Activated CD4-positive, alpha-beta memory T cell treated with anti-CD3 and anti-CD28 coated beads, Interleukin-2, amount 10 ng/mL, durations not matched to agents 7 days and 5 days (primary cell): ENCODE measurements at regions not wholly inside any gene's neighbourhood (a gene's known extent, or its start where the extent isn't known, plus 50 kb on each side); places are given as distances from the start of the nearest gene placed in this dataset.

Source experiments
- CTCF ChIA-PET: fragments of 350-600 bp; sonication (Branson Sonifier 250); formaldehyde crosslinking; loops from one replicate; lab custom pipeline; 2021; ENCODE audit warnings: antibody characterized with exemption, inconsistent platforms; lab: Charles Lee
- POLR2A ChIA-PET: fragments of 350-600 bp; sonication (Branson Sonifier 250); formaldehyde crosslinking; loops from one replicate; lab custom pipeline; 2021; ENCODE audit warnings: antibody characterized with exemption; lab: Charles Lee
- DNase-seq: peaks from one replicate; pipeline ENCODE4 v3.0.0-alpha.2; 2020
- H3K27ac Mint-ChIP-seq: one replicate; pipeline ENCODE4 v1.8.0; 2021; ENCODE audit warnings: mild to moderate bottlenecking, mixed read lengths
- H3K27me3 Mint-ChIP-seq: one replicate; pipeline ENCODE4 v1.8.0; 2021; ENCODE audit warnings: mixed read lengths
- H3K36me3 Mint-ChIP-seq: one replicate; pipeline ENCODE4 v1.8.0; 2021; ENCODE audit warnings: low read depth, mixed read lengths
- H3K4me1 Mint-ChIP-seq: one replicate; pipeline ENCODE4 v1.8.0; 2021; ENCODE audit warnings: mixed read lengths
- H3K4me3 Mint-ChIP-seq: one replicate; pipeline ENCODE4 v1.8.0; 2021; ENCODE audit warnings: mild to moderate bottlenecking, mixed read lengths
- H3K9me3 Mint-ChIP-seq: one replicate; pipeline ENCODE4 v1.8.0; 2021; ENCODE audit warnings: mixed read lengths

DNA sequence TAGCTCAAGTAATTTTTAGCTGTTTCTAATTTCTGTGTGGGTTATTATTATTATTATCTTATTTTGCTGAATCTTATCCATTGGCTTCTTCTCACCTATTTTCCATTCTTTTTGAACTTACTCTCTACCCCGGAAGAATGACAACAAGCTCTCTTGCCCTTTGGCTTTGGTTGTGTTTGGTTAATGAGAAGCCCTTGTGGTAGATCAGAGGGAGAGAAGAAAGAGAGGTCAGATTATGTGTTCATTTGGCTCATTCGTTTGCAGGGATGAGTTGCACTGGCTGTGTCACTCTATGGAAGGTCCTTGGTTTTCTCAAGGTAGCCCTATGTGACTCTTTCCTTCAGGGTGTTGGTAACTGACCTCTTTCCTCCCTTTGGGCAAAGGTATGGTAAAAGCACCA lies 391.9 kb downstream of the LMO4 start:
- H3K27me3 Mint-ChIP-seq: no peaks in the 10 kb centered on the region
- H3K9me3 Mint-ChIP-seq: no peaks in the 10 kb centered on the region
- CTCF ChIA-PET: no interaction called here
- no peaks in the 10 kb centered on the region for H3K4me1 Mint-ChIP-seq
- POLR2A ChIA-PET: no interaction called here
- no peaks in the 10 kb centered on the region for H3K36me3 Mint-ChIP-seq
- H3K4me3 Mint-ChIP-seq: no peak overlapping the region
- DNase-seq: no peak
- H3K27ac Mint-ChIP-seq: no peak overlapping the region

DNA sequence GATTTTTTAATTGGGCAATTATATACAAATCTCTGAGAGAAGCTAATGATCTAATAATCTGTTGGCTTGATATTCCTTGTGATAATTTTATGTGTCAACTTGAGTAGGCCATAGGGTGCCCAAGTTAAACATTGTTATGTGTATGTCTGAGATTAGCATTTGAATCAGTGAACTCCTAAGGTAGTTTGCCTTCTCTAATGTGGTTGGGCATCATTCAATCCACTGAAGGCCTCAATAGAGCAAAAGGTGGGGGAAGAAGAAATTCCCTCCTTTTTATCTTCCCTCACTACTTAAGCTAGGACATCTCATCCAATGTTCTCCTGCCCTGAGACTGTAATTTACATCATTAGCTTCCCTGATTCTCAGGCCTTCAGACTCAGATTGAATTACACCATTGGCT lies 394.5 kb downstream of the LMO4 start:
- Mint-ChIP-seq H3K36me3 (no peaks in the 10 kb centered on the region), H3K27ac (no peak overlapping the region), H3K27me3 (peaks cover 3% of the 10 kb centered on the region), H3K4me1 (no peaks in the 10 kb centered on the region), H3K9me3 (no peaks in the 10 kb centered on the region), H3K4me3 (no peak overlapping the region)
- ChIA-PET CTCF (no interaction called here), POLR2A (no interaction called here)
- no peak for DNase-seq

DNA sequence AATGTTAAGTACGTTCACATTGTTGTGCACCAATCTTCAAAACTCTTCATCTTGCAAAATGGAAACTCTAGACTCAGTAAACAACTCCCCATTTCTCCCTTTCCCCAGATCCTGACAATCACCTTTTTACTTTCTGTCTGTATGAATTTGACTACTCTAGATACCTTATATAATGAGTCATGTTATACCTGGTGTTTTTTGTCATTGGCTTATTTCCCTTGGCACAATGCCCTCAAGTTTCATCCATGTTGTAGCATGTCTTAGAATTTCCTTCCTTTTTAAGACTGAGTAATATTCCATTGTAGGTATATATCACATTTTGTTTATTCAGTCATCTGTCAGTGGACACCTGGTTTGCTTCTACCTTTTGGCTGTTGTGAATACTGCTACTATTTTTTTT lies 399.5 kb downstream of the LMO4 start:
- DNase-seq: no peak
- Mint-ChIP-seq H3K4me3 (no peak overlapping the region), H3K36me3 (no peaks in the 10 kb centered on the region), H3K27ac (no peak overlapping the region), H3K27me3 (peaks cover 3% of the 10 kb centered on the region), H3K4me1 (no peaks in the 10 kb centered on the region), H3K9me3 (no peaks in the 10 kb centered on the region)
- CTCF ChIA-PET: no interaction called here
- POLR2A ChIA-PET: no interaction called here

DNA sequence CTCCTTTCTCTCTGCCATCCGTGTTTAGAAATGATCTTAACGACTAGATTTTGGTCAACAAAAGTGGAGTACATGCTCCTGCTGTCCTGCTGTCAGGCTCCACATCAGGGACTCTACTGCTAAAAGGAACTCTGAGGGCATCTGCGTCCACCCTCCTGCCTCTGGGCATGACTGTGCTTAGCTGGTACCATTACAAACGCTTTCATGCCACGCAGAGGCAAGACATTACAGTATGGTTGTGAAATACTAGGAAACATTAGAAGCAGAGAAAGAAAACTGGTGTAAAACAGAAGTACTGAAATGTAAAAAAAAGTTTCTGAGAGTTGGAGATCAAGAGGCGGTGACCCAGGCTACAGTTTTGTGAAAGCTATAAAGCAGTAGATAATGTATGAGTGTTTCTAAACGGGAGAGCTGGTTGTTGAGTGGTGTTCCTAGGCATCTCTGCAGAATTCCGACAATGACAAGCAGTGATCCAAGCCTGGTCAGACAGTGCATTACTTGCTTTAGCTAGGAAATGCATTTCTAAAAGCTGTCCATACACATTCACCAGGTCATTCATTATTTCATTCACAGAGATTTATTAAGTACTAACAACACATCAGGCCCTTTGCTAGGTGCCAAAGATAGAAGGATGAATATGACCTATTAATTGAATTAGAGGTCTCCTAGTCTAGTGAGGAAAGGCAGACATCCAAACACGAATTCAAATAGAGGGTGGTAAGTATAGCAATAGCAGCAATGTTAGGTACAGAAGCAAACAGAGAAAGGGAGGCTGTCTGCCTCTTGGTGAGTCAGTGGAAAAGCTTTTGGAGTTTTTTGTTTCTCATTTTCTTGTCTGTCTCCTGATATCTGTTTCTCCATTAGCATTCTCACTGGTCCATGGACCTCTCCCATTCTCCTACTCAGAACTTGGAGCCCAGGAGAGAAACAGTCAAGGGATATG lies 401.9 kb downstream of the LMO4 start:
- DNase-seq: no peak
- Mint-ChIP-seq H3K9me3 (no peaks in the 10 kb centered on the region), H3K27me3 (peaks cover 3% of the 10 kb centered on the region), H3K4me3 (no peak overlapping the region), H3K27ac (no peak overlapping the region), H3K36me3 (no peaks in the 10 kb centered on the region), H3K4me1 (no peaks in the 10 kb centered on the region)
- ChIA-PET POLR2A (no interaction called here), CTCF (no interaction called here)

DNA sequence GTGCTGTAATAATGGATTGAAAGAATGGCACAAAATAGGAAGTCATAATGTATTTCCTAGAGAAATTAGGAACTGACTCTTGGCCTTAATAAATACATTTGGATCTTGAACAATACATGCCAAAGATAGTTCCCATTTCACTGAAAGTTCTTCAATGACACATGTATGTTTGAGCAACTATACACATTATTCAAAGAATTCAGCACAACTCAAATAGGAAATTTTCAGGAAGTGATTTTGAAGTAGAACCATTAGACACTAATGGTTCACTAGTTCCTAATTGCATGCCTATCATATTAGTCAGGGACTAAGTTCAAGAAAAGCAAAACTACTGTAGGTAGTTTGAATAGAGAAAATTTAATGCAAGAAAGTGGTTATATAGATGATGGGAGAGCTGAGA lies 404.7 kb downstream of the LMO4 start:
- CTCF ChIA-PET: no interaction called here
- Mint-ChIP-seq H3K27ac (no peak overlapping the region), H3K4me1 (no peaks in the 10 kb centered on the region)

DNA sequence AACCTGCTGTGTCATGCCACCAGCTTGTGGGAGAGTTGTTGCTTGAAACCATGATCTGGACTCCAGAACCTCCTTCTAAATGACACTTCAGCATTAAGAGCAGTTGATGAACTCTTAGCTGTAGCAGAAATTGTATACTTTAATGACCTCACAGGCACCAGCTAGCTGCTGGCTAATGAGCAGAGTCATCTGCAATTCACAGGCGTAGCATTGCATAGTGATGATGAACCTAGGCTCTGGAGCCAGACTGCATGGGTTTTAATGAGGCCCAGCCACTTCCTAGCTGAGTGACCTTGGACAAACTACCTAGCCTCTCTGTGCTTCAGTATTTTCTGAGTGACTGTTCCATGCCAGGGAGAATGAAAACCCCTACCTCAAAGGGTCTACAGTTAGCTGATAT lies 407.1 kb downstream of the LMO4 start:
- Mint-ChIP-seq H3K4me3 (no peak overlapping the region), H3K4me1 (no peaks in the 10 kb centered on the region), H3K27ac (no peak overlapping the region), H3K9me3 (no peaks in the 10 kb centered on the region), H3K27me3 (peaks cover 4% of the 10 kb centered on the region), H3K36me3 (no peaks in the 10 kb centered on the region)
- ChIA-PET CTCF (no interaction called here), POLR2A (no interaction called here)
- no peak for DNase-seq

More for the DNA sequence above, 404.7 kb downstream of the LMO4 start:
- DNase-seq: no peak
- POLR2A ChIA-PET: no interaction called here
- Mint-ChIP-seq H3K27me3 (peaks cover 4% of the 10 kb centered on the region), H3K9me3 (no peaks in the 10 kb centered on the region), H3K36me3 (no peaks in the 10 kb centered on the region), H3K4me3 (no peak overlapping the region)

DNA sequence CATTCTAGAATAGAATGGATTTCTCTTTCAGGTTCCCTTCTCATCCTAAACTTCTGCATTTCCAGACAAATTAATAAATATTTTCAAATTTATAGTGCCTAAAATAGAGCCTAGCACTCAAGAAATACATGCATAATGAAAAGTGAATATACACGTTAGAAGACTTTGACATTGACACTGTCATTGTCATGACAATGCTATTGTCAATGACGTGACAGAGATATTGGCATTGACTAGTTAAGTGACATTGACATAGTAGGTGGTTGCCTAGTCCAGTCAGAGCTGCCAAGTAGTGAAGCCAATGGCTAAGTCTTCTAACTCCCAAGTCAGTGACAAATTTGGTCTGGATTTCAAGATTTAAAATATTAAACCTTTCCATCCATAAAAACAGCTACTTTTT lies 410.5 kb downstream of the LMO4 start:
- no peak overlapping the region for H3K27ac Mint-ChIP-seq
- peaks cover 4% of the 10 kb centered on the region for H3K27me3 Mint-ChIP-seq
- H3K4me3 Mint-ChIP-seq: no peak overlapping the region
- H3K36me3 Mint-ChIP-seq: no peaks in the 10 kb centered on the region
- POLR2A ChIA-PET: no interaction called here
- no peaks in the 10 kb centered on the region for H3K4me1 Mint-ChIP-seq
- CTCF ChIA-PET: no interaction called here
- H3K9me3 Mint-ChIP-seq: no peaks in the 10 kb centered on the region
- no peak for DNase-seq

DNA sequence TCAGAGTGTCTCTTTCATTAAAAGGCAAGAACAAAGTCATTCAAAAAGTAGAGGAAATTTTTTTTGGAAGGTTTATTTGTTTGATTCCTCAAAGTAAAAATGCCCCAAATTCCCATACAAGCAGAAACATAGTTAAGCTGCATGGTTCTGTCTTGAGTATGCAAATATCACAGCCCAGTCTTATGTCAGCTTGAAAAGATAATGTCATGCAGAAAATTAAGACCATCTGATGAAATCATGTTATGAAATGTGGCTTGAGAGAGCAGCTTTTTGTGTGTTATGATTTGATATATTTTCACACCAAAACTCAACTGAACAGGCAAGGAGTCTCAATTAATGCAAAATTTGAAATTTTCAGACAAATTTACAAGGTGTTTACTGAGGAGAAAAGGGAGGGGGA lies 411.0 kb downstream of the LMO4 start:
- H3K27ac Mint-ChIP-seq: no peak overlapping the region
- H3K4me3 Mint-ChIP-seq: no peak overlapping the region
- DNase-seq: no peak
- no peaks in the 10 kb centered on the region for H3K9me3 Mint-ChIP-seq
- CTCF ChIA-PET: no interaction called here
- POLR2A ChIA-PET: no interaction called here
- no peaks in the 10 kb centered on the region for H3K4me1 Mint-ChIP-seq
- H3K27me3 Mint-ChIP-seq: peaks cover 4% of the 10 kb centered on the region
- no peaks in the 10 kb centered on the region for H3K36me3 Mint-ChIP-seq

DNA sequence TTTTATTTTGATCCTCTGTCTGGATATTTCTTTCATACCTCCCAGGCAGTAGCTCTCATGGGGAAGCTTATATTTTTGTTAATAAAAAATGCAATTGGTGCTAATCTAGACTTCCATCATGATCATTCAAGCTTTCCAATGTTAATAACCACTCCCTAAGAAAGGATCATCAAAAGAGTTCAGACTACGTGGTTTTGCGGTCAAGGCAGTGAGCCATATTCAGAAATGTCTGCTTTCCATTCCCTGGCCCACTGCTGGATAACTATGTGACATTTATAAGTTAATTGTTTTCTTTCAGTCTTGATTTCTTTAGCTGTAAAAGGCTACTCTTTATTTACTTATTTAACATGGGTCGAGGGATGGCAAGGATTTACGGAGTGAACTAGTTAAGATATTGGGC lies 414.6 kb downstream of the LMO4 start:
- H3K4me1 Mint-ChIP-seq: no peaks in the 10 kb centered on the region
- H3K27me3 Mint-ChIP-seq: peaks cover 2% of the 10 kb centered on the region
- POLR2A ChIA-PET: no interaction called here
- no peak for DNase-seq
- H3K36me3 Mint-ChIP-seq: no peaks in the 10 kb centered on the region
- CTCF ChIA-PET: no interaction called here
- H3K4me3 Mint-ChIP-seq: no peak overlapping the region
- H3K9me3 Mint-ChIP-seq: no peaks in the 10 kb centered on the region
- H3K27ac Mint-ChIP-seq: no peak overlapping the region

DNA sequence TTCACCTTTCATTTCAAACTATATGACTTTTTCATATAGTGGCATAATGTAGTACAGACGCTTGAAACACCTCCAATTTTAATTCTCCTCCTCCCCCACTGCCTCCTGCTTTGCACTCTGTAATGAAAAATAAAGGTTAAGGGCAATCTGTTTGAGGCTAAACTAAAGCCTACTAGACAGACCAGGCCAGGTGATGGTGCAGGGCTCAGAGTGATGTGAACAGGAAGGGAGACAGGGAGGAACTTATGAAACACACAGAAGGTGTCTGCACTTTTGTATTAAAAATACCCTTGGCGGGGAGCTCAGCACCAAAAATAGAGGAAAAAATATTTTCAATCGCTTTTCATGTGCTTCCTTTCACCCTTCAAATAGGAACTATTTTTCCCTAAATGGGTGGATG lies 415.4 kb downstream of the LMO4 start:
- CTCF ChIA-PET: no interaction called here

DNA sequence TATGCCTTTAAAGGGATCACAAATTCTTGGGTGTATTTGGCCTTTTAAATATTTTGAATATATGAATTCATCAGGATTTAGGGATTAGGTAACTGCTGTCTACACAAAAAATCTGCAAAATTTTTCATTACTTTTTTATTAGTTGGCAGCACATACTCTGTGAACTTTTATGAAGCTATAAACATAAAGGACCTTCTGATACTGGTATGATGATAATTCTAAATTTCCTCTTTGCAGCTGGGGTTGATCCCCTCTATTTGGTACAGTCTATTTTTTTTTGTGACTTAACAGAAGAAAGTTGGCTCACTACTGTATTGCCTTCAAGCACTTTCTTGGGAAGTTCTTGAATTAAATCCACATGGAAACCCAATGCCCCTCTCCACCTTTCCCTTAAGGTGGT lies 416.1 kb downstream of the LMO4 start:
- CTCF ChIA-PET: no interaction called here
- DNase-seq: no peak
- Mint-ChIP-seq H3K36me3 (no peaks in the 10 kb centered on the region), H3K4me3 (no peak overlapping the region), H3K27ac (no peak overlapping the region), H3K9me3 (no peaks in the 10 kb centered on the region), H3K27me3 (no peaks in the 10 kb centered on the region), H3K4me1 (no peaks in the 10 kb centered on the region)
- POLR2A ChIA-PET: no interaction called here

More for the DNA sequence above, 415.4 kb downstream of the LMO4 start:
- Mint-ChIP-seq H3K27me3 (no peaks in the 10 kb centered on the region), H3K4me1 (no peaks in the 10 kb centered on the region), H3K4me3 (no peak overlapping the region), H3K36me3 (no peaks in the 10 kb centered on the region), H3K27ac (no peak overlapping the region), H3K9me3 (no peaks in the 10 kb centered on the region)
- no peak for DNase-seq
- POLR2A ChIA-PET: no interaction called here

DNA sequence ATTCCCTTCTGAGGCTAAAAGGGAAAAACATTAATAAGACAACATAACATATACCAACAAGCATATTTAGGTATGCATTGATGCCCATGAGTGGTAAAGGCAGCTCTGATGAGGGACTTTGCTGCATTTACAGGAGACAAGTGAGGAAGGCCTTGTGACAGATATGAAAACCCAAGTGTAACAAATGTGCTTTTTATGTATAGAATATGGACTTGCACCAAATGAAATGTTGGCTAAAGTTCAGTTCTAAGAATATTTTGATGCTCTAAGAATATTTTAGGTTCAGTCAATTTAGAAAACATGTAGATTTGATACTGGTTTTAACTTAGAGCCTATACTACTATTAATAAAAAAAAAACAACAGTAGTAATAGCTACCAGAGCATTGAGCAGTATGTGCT lies 424.7 kb downstream of the LMO4 start:
- no peak for DNase-seq
- Mint-ChIP-seq H3K36me3 (no peaks in the 10 kb centered on the region), H3K9me3 (no peaks in the 10 kb centered on the region), H3K4me1 (no peaks in the 10 kb centered on the region), H3K27me3 (no peaks in the 10 kb centered on the region), H3K4me3 (no peak overlapping the region), H3K27ac (no peak overlapping the region)
- ChIA-PET POLR2A (no interaction called here), CTCF (no interaction called here)

DNA sequence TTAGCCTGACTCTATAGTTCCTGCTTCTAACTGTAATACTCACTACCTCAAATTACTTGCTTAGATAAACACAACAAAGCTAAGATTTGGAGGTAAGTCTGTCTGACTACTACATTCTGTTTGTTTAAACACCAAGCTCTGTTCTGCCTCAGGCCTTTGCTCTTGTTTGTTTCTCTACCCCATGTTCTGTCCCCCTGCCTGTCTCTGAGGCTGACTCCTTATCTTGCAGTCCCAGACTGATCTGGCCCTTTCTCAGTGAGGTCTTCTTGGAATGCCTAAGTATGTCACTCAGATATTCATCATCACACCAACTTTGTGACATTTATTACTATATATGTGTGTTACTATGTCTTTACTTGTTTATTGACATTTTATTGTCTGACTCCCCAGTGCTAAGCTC lies 425.5 kb downstream of the LMO4 start:
- CTCF ChIA-PET: no interaction called here
- Mint-ChIP-seq H3K27ac (no peak overlapping the region), H3K27me3 (no peaks in the 10 kb centered on the region), H3K4me1 (no peaks in the 10 kb centered on the region), H3K4me3 (no peak overlapping the region), H3K36me3 (no peaks in the 10 kb centered on the region), H3K9me3 (no peaks in the 10 kb centered on the region)
- DNase-seq: no peak
- POLR2A ChIA-PET: no interaction called here

DNA sequence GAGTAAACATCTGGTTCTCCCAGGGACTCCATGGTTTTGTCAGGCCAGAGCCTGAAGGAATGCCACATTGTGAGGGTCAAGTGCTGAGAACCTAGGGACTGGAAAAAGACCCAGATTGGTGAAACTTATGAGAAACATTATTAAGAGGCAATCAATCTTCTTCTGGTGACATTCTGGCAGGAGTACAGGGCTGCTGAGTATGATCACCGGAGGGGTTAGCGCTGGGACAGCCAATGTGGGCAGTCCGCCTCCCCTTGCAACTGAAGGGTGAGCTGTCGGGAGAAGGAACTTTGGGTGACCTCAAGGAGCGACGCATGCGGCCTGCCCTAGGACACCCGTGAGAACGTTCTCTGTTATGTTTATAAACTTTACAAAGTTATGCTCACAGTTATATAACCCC lies 429.0 kb downstream of the LMO4 start:
- no peak overlapping the region for H3K4me3 Mint-ChIP-seq
- no peak overlapping the region for H3K27ac Mint-ChIP-seq
- no peaks in the 10 kb centered on the region for H3K9me3 Mint-ChIP-seq
- H3K36me3 Mint-ChIP-seq: no peaks in the 10 kb centered on the region
- no peaks in the 10 kb centered on the region for H3K27me3 Mint-ChIP-seq
- H3K4me1 Mint-ChIP-seq: no peaks in the 10 kb centered on the region
- ChIA-PET POLR2A (no interaction called here), CTCF (no interaction called here)
- DNase-seq: no peak
